HepG2 (cell line): ENCODE measurements at regions not wholly inside any gene's neighbourhood (a gene's known extent, or its start where the extent isn't known, plus 50 kb on each side); places are given as distances from the start of the nearest gene placed in this dataset.

Experiments
- ATAC-seq: fragments of 200-7000 bp; cut with Tn5 transposase; 3 replicates; pipeline ENCODE4 v1.9.1; 2020; ENCODE audit warnings: mild to moderate bottlenecking, moderate library complexity
- BruUV-seq: library from RNA; stranded (reverse); fragments of 400-500 nt; replicated peaks from 2 replicates; lab custom pipeline; 2021; lab: Mats Ljungman, UMichigan
- CTCF ChIA-PET: fragments of 300-600 bp; formaldehyde crosslinking; extraction: SDS; loops from one replicate; lab custom pipeline; 2021; ENCODE audit warnings: low total read pairs, inconsistent platforms, low intra/inter-chr PET ratio; lab: Yijun Ruan, JAX
- POLR2A ChIA-PET: fragments of 350-600 bp; sonication (Branson Sonifier 250); formaldehyde crosslinking; loops from one replicate; lab custom pipeline; 2020; ENCODE audit warnings: antibody characterized with exemption, inconsistent platforms; lab: Yijun Ruan, JAX
- DNase-seq: peaks from one replicate; pipeline ENCODE4 v3.0.0-alpha.2; 2015; ENCODE audit warnings: low spot score
- FAIRE-seq: peaks from 3 replicates; lab custom pipeline; 2011; peaks lifted over from hg19 to GRCh38; lab: Jason Lieb, UNC
- H2AFZ ChIP-seq: one replicate; pipeline ENCODE4 v1.6.1; 2011; ENCODE audit warnings: low read length, inconsistent platforms
- H3K27ac ChIP-seq: fragments of 300-600 bp; 3 replicates; pipeline ENCODE4 v1.8.0; 2011; ENCODE audit warnings: mixed run types, mild to moderate bottlenecking, mixed read lengths, low read length, inconsistent platforms; ENCODE audit not compliant: insufficient read depth; ENCODE audit errors: extremely low read length
- H3K27me3 ChIP-seq, 2 experiments: fragments of 200-600 bp in 1 of 2; 2 replicates in 1 of 2; 3 replicates in 1 of 2; pipeline versions ENCODE4 v1.6.0 to v1.8.0; 2011; ENCODE audit warnings: low read length in 2 of 2, mild to moderate bottlenecking in 2 of 2, moderate library complexity in 2 of 2, inconsistent platforms in 1 of 2; ENCODE audit not compliant: insufficient read depth in 2 of 2, control insufficient read depth in 1 of 2
- H3K36me3 ChIP-seq, 2 experiments: fragments of 200-600 bp in 1 of 2; replicated peaks in 1 of 2; 2 replicates in 1 of 2; 3 replicates in 1 of 2; pipeline versions ENCODE4 v1.5.1 to v1.8.0; 2011; ENCODE audit warnings: low read length in 2 of 2, inconsistent platforms in 1 of 2; ENCODE audit not compliant: insufficient read depth in 2 of 2, control insufficient read depth in 1 of 2
- H3K4me1 ChIP-seq: 2 replicates; pipeline ENCODE4 v1.5.1; 2012; ENCODE audit warnings: low read length, inconsistent platforms; ENCODE audit not compliant: insufficient read depth
- H3K4me2 ChIP-seq: 2 replicates; pipeline ENCODE4 v1.6.0; 2011; ENCODE audit warnings: low read depth, low read length, inconsistent platforms
- H3K4me3 ChIP-seq, 3 experiments: fragments of 200-600 bp in 1 of 3; sonication (generic), shearing (Covaris generic) in 1 of 3; replicated peaks in 1 of 3; 2 replicates each; pipeline ENCODE4 v1.5.1; 2011 to 2016; ENCODE audit warnings: low read length in 3 of 3, inconsistent platforms in 2 of 3, low read depth in 2 of 3, mild to moderate bottlenecking in 2 of 3, control low read depth in 1 of 3, mixed read lengths in 1 of 3; ENCODE audit not compliant: insufficient read depth in 1 of 3
- H3K79me2 ChIP-seq: one replicate; pipeline ENCODE4 v1.6.1; 2011; ENCODE audit warnings: low read length, inconsistent platforms; ENCODE audit not compliant: insufficient read depth
- H3K9ac ChIP-seq: 2 replicates; pipeline ENCODE4 v1.6.0; 2011; ENCODE audit warnings: mild to moderate bottlenecking, low read depth, low read length, inconsistent platforms; ENCODE audit not compliant: insufficient read depth
- H3K9me3 ChIP-seq: 2 replicates; pipeline ENCODE4 v1.5.1; 2012; ENCODE audit warnings: mild to moderate bottlenecking, low read length
- H4K20me1 ChIP-seq: 2 replicates; pipeline ENCODE4 v1.6.0; 2011; ENCODE audit warnings: inconsistent platforms, mild to moderate bottlenecking, low read length, moderate library complexity; ENCODE audit not compliant: insufficient read depth
- CREB1 ChIP-seq, 2 experiments: fragments of 450-650 bp in 1 of 2; IDR thresholded peaks; 2 replicates each; pipeline ENCODE4 v1.6.1; 2016 to 2017; ENCODE audit warnings: control low read depth in 1 of 2, mild to moderate bottlenecking in 1 of 2, missing compliant biosample characterization in 1 of 2, missing genetic modification characterization in 1 of 2
- CTCF ChIP-seq: sonication (generic); formaldehyde crosslinking; IDR thresholded peaks from 2 replicates; pipeline ENCODE4 v1.5.0; 2020; ENCODE audit warnings: mild to moderate bottlenecking, missing genetic modification reagents, moderate library complexity
- KLF12 ChIP-seq: sonication (generic); formaldehyde crosslinking; IDR thresholded peaks from 2 replicates; pipeline ENCODE4 v1.4.0; 2020; ENCODE audit warnings: missing genetic modification reagents, borderline replicate concordance
- MTA1 ChIP-seq: sonication (generic); formaldehyde crosslinking; IDR thresholded peaks from 2 replicates; pipeline ENCODE4 v1.4.0; 2020; ENCODE audit warnings: missing genetic modification reagents, mild to moderate bottlenecking, borderline replicate concordance
- RFXANK ChIP-seq: IDR thresholded peaks from 2 replicates; pipeline ENCODE4 v1.6.1; 2016
- ZMYM4 ChIP-seq: sonication (generic); formaldehyde crosslinking; IDR thresholded peaks from 2 replicates; pipeline ENCODE4 v1.8.1; 2023; ENCODE audit warnings: mild to moderate bottlenecking, missing genetic modification reagents
- ZNF121 ChIP-seq: sonication (generic); formaldehyde crosslinking; IDR thresholded peaks from 2 replicates; pipeline ENCODE4 v1.5.0; 2020; ENCODE audit warnings: mild to moderate bottlenecking, missing genetic modification reagents
- ZNF253 ChIP-seq: sonication (generic); formaldehyde crosslinking; IDR thresholded peaks from 2 replicates; pipeline ENCODE4 v1.8.0; 2022; ENCODE audit warnings: mild to moderate bottlenecking, missing genetic modification reagents, borderline replicate concordance
- ZNF710 ChIP-seq: sonication (generic); formaldehyde crosslinking; IDR thresholded peaks from 2 replicates; pipeline ENCODE4 v1.5.0; 2020; ENCODE audit warnings: mild to moderate bottlenecking, missing genetic modification reagents, borderline replicate concordance
- ZNF768 ChIP-seq: sonication (generic); formaldehyde crosslinking; IDR thresholded peaks from 2 replicates; pipeline ENCODE4 v1.4.0; 2020; ENCODE audit warnings: missing genetic modification reagents
- WGBS: methylation state at CpG from one replicate; pipeline ENCODE4 v1.1.6; 2017; ENCODE audit warnings: low lambda C conversion rate; 5-methylcytosine and 5-hydroxymethylcytosine counted together
- in situ Hi-C: cut with HindIII; loops from 2 replicates; pipeline ENCODE4 v1.10.0; 2017; ENCODE audit warnings: low pct_unique_long_range_greater_than_20kb; ENCODE audit not compliant: extremely low pct_ligation_motif_present
- intact Hi-C: fragments of 100-400 bp; cut with micrococcal nuclease; formaldehyde crosslinking; loops from one replicate; pipeline ENCODE4 v1.10.0; 2022; ENCODE audit not compliant: unreplicated experiment
- TF ChIP-seq, protein P1 (sequence below): sonication (generic); formaldehyde crosslinking; IDR thresholded peaks from 2 replicates; pipeline ENCODE4 v1.4.0; 2020; ENCODE audit warnings: missing genetic modification reagents
- TF ChIP-seq, protein P2 (sequence below): sonication (generic); formaldehyde crosslinking; IDR thresholded peaks from 2 replicates; pipeline ENCODE4 v1.5.0; 2020; ENCODE audit warnings: missing genetic modification reagents
- TF ChIP-seq, protein P3 (sequence below): sonication (generic); formaldehyde crosslinking; IDR thresholded peaks from 2 replicates; pipeline ENCODE4 v1.8.0; 2022; ENCODE audit warnings: mild to moderate bottlenecking, missing genetic modification reagents

DNA sequence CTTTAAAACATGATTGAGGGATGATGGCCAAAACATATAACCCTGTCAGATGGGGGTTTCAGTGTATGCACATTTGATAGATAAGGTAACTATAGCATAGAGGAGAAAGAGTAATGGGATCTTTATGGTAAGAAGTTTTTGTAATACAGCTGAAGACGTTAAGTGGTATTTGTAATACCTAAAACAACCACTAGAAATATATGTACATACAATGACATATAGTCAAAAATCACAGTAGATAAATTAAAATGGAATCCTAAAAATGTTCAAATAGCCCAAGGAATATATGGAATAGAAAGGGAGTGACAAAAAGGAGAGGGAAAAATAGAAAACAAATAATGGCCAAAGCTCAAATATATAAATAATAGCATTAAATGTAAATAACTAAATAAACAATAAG lies 371.3 kb upstream of the FSTL5 start:
- Histone ChIP-seq H3K27ac (no peak overlapping the region), H3K4me2 (no peak overlapping the region), H3K36me3 (no peaks in the 10 kb centered on the region), H3K9me3 (no peaks in the 10 kb centered on the region), H3K4me3 (no peak overlapping the region), H3K4me1 (no peaks in the 10 kb centered on the region), H3K9ac (no peak overlapping the region), H4K20me1 (no peaks in the 10 kb centered on the region), H3K27me3 (no peaks in the 10 kb centered on the region), H2AFZ (no peak overlapping the region), H3K79me2 (no peaks in the 10 kb centered on the region)
- TF ChIP-seq, protein P1, sequence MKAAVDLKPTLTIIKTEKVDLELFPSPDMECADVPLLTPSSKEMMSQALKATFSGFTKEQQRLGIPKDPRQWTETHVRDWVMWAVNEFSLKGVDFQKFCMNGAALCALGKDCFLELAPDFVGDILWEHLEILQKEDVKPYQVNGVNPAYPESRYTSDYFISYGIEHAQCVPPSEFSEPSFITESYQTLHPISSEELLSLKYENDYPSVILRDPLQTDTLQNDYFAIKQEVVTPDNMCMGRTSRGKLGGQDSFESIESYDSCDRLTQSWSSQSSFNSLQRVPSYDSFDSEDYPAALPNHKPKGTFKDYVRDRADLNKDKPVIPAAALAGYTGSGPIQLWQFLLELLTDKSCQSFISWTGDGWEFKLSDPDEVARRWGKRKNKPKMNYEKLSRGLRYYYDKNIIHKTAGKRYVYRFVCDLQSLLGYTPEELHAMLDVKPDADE (CRISPR knock-in tag) = no peak
- no peak for TF ChIP-seq RFXANK (CRISPR knock-in tag)
- TF ChIP-seq MTA1 (CRISPR knock-in tag) = no peak
- no peak for TF ChIP-seq CTCF (CRISPR knock-in tag)
- TF ChIP-seq, protein P2, sequence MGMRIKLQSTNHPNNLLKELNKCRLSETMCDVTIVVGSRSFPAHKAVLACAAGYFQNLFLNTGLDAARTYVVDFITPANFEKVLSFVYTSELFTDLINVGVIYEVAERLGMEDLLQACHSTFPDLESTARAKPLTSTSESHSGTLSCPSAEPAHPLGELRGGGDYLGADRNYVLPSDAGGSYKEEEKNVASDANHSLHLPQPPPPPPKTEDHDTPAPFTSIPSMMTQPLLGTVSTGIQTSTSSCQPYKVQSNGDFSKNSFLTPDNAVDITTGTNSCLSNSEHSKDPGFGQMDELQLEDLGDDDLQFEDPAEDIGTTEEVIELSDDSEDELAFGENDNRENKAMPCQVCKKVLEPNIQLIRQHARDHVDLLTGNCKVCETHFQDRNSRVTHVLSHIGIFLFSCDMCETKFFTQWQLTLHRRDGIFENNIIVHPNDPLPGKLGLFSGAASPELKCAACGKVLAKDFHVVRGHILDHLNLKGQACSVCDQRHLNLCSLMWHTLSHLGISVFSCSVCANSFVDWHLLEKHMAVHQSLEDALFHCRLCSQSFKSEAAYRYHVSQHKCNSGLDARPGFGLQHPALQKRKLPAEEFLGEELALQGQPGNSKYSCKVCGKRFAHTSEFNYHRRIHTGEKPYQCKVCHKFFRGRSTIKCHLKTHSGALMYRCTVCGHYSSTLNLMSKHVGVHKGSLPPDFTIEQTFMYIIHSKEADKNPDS (CRISPR knock-in tag) = no peak
- TF ChIP-seq ZMYM4 (CRISPR knock-in tag) = no peak
- TF ChIP-seq ZNF121 (CRISPR knock-in tag) = no peak
- TF ChIP-seq, protein P3, sequence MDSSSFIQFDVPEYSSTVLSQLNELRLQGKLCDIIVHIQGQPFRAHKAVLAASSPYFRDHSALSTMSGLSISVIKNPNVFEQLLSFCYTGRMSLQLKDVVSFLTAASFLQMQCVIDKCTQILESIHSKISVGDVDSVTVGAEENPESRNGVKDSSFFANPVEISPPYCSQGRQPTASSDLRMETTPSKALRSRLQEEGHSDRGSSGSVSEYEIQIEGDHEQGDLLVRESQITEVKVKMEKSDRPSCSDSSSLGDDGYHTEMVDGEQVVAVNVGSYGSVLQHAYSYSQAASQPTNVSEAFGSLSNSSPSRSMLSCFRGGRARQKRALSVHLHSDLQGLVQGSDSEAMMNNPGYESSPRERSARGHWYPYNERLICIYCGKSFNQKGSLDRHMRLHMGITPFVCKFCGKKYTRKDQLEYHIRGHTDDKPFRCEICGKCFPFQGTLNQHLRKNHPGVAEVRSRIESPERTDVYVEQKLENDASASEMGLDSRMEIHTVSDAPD (CRISPR knock-in tag) = no peak
- no peak for TF ChIP-seq CREB1 (IDR thresholded peaks at IDR 0.05)
- no peak for TF ChIP-seq CREB1 (CRISPR knock-in tag; IDR thresholded peaks at IDR 0.05)
- TF ChIP-seq ZNF710 (CRISPR knock-in tag) = no peak
- TF ChIP-seq ZNF253 (CRISPR knock-in tag) = no peak
- TF ChIP-seq KLF12 (CRISPR knock-in tag) = no peak
- no peak for TF ChIP-seq ZNF768 (CRISPR knock-in tag)
- intact Hi-C loops (no loop called here), in situ Hi-C loops (no loop called here)
- POLR2A ChIA-PET = no interaction called here
- ATAC-seq (no peak), FAIRE-seq (no peak), DNase-seq (no peak)
- no TSS peak for BruUV-seq
- CTCF ChIA-PET = no interaction called here
- WGBS = 0% methylated on average over 1 of the region's 1 CpG
